NCI-H2107 treated with DMSO at 0.1 percent for 48 hours (cell line): ENCODE measurements at regions not wholly inside any gene's neighbourhood (a gene's known extent, or its start where the extent isn't known, plus 50 kb on each side); places are given as distances from the start of the nearest gene placed in this dataset.

Source experiments
- DNase-seq: peaks from one replicate; lab custom pipeline; 2025; ENCODE audit not compliant: unreplicated experiment; lab: John Stamatoyannopoulos, UW

GRCh38 chr12:115064296-115064695 is 380.3 kb upstream of the TBX3 start:
- no peak for DNase-seq

GRCh38 chr12:115062741-115063140 is 378.8 kb upstream of the TBX3 start:
- DNase-seq: no peak

- DNase-seq: no peak
Observed at GRCh38 chr12:115060477-115061168, 376.6 kb upstream of the TBX3 start.

DNA sequence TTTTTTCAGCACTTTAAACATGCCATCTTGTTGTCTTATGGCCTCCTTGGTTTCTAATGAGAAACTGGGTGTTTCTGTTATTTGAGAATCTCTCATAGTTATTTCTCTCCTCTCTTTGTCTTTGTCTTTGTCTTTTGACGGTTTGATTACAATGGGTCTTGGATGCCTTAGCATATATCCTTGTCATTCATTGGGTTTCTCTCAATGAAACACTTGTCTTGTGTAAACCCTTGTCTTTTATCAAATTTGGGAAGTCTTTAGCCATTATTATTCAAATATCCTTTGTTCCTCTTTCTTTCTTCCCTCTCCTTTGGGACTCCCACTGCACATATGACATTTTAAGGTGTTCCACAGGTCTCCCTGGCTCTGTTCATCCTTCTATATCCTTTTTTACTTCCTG is 373.5 kb upstream of the TBX3 start:
- DNase-seq: no peak

DNA sequence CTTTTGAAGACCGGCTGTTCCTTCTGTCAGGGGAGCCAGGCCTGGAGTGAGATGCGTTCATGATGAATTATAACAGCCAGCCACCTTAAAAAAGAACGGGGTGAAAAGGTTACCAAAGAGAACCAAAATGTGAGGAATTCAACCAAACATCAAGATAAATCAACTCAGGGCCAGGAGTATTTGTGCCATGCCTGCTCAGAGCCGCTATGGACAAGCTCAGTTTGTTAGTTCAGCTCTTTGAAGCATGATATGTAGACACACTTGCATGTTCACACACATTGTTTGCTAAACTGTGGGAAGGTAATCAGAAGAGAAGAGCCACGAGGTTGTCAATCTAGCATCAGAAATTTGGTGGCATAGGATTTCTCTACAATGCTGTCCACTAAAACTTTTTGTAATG is 367.4 kb upstream of the TBX3 start:
- DNase-seq: no peak

GRCh38 chr12:115049614-115050013 is 365.6 kb upstream of the TBX3 start:
- DNase-seq: no peak

DNA sequence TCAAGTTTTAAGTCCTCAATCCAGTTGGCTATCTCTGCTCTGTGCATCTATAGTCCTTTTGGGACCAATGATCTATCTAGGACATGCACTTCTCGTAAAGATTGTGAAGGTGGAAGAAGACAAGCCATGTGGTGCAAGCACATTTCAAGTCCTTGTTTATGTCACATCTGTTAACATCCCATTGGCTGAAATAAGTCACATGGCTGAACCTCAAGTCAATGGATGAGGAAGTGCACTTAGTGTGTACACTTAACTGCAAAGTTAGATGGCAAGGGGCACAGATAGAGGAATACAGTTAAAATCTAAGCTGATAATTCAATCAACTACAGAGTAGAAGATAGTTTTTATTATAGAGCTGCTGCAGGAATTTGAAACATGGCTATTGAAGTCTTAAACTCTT is 362.8 kb upstream of the TBX3 start:
- DNase-seq: no peak

- DNase-seq: no peak
Observed at GRCh38 chr12:115044073-115044472, 360.1 kb upstream of the TBX3 start.

- DNase-seq: no peak
Observed at GRCh38 chr12:115043079-115043478, 359.1 kb upstream of the TBX3 start.

DNA sequence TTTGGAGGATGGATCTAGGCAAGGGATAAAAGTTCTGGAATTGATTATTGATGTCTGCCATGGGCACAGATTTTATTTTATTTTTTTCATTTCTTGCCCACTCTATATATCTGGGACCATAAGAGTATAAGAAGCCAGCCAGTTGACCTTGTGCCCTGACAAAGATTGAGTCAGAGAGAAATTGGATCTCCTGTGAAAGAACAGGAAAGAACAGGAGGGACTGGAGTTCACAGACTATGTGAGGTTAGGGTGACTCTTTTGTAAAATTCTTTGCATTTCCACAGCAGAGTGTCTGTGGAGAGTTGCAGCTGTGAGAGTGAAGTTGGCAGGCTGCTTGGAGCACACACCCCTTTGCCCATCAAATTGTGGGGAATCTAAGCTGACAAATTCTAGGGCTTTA is 358.4 kb upstream of the TBX3 start:
- no peak for DNase-seq

DNA sequence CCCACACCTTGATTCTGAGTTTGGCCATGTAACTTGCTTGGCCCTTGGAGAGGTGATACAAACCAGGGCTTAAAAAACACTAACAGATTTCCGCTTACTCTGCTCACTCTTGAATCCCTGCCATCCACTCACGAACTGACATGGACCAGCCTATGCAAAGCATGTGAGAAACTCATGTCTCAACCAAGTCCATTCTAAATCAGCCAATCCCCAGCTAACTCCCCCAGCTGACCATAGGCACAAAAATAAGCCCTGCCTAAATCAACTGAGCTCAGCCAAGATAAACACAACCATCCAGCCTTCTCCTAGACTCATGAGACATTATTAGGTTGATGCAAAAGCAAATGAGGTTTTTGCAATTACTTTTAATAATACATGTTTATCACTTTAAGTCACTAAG is 353.9 kb upstream of the TBX3 start:
- DNase-seq: no peak

- DNase-seq: no peak
Observed at GRCh38 chr12:115035535-115036107, 351.6 kb upstream of the TBX3 start.

- DNase-seq: no peak
Observed at GRCh38 chr12:115032521-115032920, 348.5 kb upstream of the TBX3 start.

GRCh38 chr12:115030017-115030416 is 346.0 kb upstream of the TBX3 start:
- DNase-seq: no peak

DNA sequence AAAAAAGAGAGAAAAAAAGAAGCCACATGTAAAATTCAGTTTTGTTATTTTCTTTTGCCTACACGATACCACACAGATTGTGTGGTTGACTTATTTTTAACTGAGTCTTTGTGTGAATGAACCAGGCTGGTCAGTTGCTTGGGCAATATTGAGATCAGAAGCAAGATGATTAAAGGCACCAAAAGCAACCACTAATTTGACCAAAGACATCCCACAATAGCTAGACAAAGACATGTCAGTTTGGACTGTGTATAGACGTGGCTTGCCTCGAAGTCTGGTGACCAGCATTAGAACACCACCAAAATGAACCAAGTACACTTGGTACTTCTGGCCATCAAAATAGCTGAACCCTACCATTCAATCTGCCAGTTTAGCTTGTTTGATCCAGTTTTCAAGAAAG is 340.6 kb upstream of the TBX3 start:
- DNase-seq: no peak

- no peak for DNase-seq
Observed at GRCh38 chr12:115023279-115024265, 339.6 kb upstream of the TBX3 start.

GRCh38 chr12:115020091-115020490 is 336.1 kb upstream of the TBX3 start:
- DNase-seq: no peak

DNA sequence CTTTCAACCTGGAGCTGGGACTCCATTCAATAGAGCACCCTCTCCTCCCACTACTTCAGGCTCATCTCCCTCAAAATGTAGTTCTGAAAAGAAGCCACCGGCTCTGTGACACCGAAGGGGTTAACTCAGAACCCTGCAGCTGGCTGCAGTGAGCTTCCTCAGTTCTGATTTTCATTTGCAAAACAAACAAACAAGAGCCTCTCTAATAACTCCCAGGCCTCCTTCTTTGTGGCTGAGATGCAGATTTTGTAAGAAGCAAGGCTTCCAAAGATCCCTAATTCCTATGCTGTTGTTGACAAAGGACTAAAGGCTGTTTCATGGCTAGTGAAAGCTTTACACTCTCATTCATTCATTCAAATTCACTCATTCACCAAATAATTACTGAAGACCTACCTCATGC is 333.4 kb upstream of the TBX3 start:
- DNase-seq: no peak

- DNase-seq: no peak
Observed at GRCh38 chr12:115013236-115013981, 329.4 kb upstream of the TBX3 start.

GRCh38 chr12:115012861-115013235 is 328.9 kb upstream of the TBX3 start:
- DNase-seq: no peak

DNA sequence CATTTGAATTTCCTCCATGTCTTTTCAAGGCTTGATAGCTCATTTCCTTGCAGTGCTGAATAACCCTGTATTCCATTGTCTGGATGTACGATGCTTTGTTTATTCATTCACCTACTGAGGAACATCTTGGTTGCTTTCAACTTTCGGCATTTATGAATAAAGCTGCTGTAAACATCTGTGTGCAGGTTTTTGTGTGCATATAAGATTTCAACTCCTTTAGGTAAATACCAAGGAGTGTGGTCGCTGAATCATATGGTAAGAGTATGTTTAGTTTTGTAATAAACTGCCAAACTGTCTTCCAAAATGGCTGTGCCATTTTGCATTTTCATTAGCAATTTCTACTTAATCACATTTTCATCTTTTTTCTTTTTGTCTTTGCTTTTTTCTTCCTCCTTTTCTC is 327.7 kb upstream of the TBX3 start:
- DNase-seq: no peak
